ENCODE measurements at regions not wholly inside any gene's neighbourhood (a gene's known extent, or its start where the extent isn't known, plus 50 kb on each side); places are given as distances from the start of the nearest gene placed in this dataset.

- TF ChIP-seq, protein P1, sequence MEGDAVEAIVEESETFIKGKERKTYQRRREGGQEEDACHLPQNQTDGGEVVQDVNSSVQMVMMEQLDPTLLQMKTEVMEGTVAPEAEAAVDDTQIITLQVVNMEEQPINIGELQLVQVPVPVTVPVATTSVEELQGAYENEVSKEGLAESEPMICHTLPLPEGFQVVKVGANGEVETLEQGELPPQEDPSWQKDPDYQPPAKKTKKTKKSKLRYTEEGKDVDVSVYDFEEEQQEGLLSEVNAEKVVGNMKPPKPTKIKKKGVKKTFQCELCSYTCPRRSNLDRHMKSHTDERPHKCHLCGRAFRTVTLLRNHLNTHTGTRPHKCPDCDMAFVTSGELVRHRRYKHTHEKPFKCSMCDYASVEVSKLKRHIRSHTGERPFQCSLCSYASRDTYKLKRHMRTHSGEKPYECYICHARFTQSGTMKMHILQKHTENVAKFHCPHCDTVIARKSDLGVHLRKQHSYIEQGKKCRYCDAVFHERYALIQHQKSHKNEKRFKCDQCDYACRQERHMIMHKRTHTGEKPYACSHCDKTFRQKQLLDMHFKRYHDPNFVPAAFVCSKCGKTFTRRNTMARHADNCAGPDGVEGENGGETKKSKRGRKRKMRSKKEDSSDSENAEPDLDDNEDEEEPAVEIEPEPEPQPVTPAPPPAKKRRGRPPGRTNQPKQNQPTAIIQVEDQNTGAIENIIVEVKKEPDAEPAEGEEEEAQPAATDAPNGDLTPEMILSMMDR (IDR thresholded peaks at IDR 0.05): no peak
- TF ChIP-seq POLR2A (IDR thresholded peaks at IDR 0.05): no peak
These were observed 971.3 kb downstream of the CNTNAP5 start for GRCh38 chr2:124996406-124996805.
